ENCODE measurements at regions not wholly inside any gene's neighbourhood (a gene's known extent, or its start where the extent isn't known, plus 50 kb on each side); places are given as distances from the start of the nearest gene placed in this dataset.
"Not testable (repeated sequence)": the region's sequence is repeated elsewhere in the genome, so short reads cannot be mapped to it uniquely, and the experiment has no call there.

GRCh38 chr5:142211918-142212317 lies 103.3 kb downstream of the NDFIP1 start:
- 82 to 91% methylated on average over 3 of the region's 3 CpGs for WGBS, 2 donors
- no peak for DNase-seq (ENCODE audit: low spot score in 2 of 2)
- H3K27ac ChIP-seq: no peak overlapping the region
- H3K36me3 ChIP-seq: no peaks in the 10 kb centered on the region
- H3K4me1 ChIP-seq: peaks cover 0 to 10% (median 0%) of the 10 kb centered on the region in 4 donors
- no peaks in the 10 kb centered on the region for H3K27me3 ChIP-seq
- TF ChIP-seq CTCF (IDR thresholded peaks at IDR 0.05) (no peak), EP300 (IDR thresholded peaks at IDR 0.05) (no peak), POLR2A (IDR thresholded peaks at IDR 0.05) (no peak)
- H3K4me3 ChIP-seq: no peak overlapping the region
- H3K9me3 ChIP-seq: no peaks in the 10 kb centered on the region

- TF ChIP-seq EP300 (IDR thresholded peaks at IDR 0.05): no peak
- no peak for TF ChIP-seq CTCF (IDR thresholded peaks at IDR 0.05)
- TF ChIP-seq POLR2A (IDR thresholded peaks at IDR 0.05): no peak
- Histone ChIP-seq H3K27ac (no peak overlapping the region), H3K36me3 (no peaks in the 10 kb centered on the region), H3K9me3 (no peaks in the 10 kb centered on the region), H3K4me3 (no peak overlapping the region), H3K4me1 (peaks cover 0 to 5% (median 0%) of the 10 kb centered on the region in 4 donors), H3K27me3 (no peaks in the 10 kb centered on the region)
- no peak for DNase-seq (ENCODE audit: low spot score in 2 of 2)
- whole genome bisulfite sequencing, 2 donors: 94 to 96% methylated on average over 11 of the region's 11 CpGs
These were observed 102.4 kb downstream of the NDFIP1 start for GRCh38 chr5:142210864-142211412.

- no peak overlapping the region for H3K27ac ChIP-seq
- 90 to 93% methylated on average over 9 of the region's 9 CpGs for WGBS, 2 donors
- H3K4me1 ChIP-seq: no peaks in the 10 kb centered on the region
These were observed 101.4 kb downstream of the NDFIP1 start for GRCh38 chr5:142210011-142210410.

GRCh38 chr5:142208777-142209312 lies 100.3 kb downstream of the NDFIP1 start:
- no peaks in the 10 kb centered on the region for H3K9me3 ChIP-seq
- H3K4me1 ChIP-seq: no peaks in the 10 kb centered on the region
- WGBS, 2 donors: 73 to 75% methylated on average over 8 of the region's 8 CpGs
- no peak for DNase-seq (ENCODE audit: low spot score in 2 of 2)
- no peaks in the 10 kb centered on the region for H3K36me3 ChIP-seq
- no peaks in the 10 kb centered on the region for H3K27me3 ChIP-seq
- TF ChIP-seq CTCF (IDR thresholded peaks at IDR 0.05) (no peak), EP300 (IDR thresholded peaks at IDR 0.05) (no peak), POLR2A (IDR thresholded peaks at IDR 0.05) (no peak)
- no peak overlapping the region for H3K27ac ChIP-seq
- no peak overlapping the region for H3K4me3 ChIP-seq

More at GRCh38 chr5:142210011-142210410, 101.4 kb downstream of the NDFIP1 start:
- TF ChIP-seq CTCF (IDR thresholded peaks at IDR 0.05): no peak
- no peak for TF ChIP-seq POLR2A (IDR thresholded peaks at IDR 0.05)
- TF ChIP-seq EP300 (IDR thresholded peaks at IDR 0.05): no peak
- no peak overlapping the region for H3K4me3 ChIP-seq
- H3K9me3 ChIP-seq: no peaks in the 10 kb centered on the region
- no peak for DNase-seq (ENCODE audit: low spot score in 2 of 2)
- H3K36me3 ChIP-seq: no peaks in the 10 kb centered on the region
- no peaks in the 10 kb centered on the region for H3K27me3 ChIP-seq

GRCh38 chr5:142208244-142208643 lies 99.7 kb downstream of the NDFIP1 start:
- H3K27ac ChIP-seq; H3K27me3 ChIP-seq; H3K9me3 ChIP-seq; H3K4me1 ChIP-seq; DNase-seq (ENCODE audit: low spot score in 2 of 2); H3K36me3 ChIP-seq; H3K4me3 ChIP-seq: not testable (repeated sequence)
- WGBS, 2 donors: 85 to 86% methylated on average over 7 of the region's 7 CpGs
